Neural cell (in vitro differentiated cells): ENCODE measurements at regions not wholly inside any gene's neighbourhood (a gene's known extent, or its start where the extent isn't known, plus 50 kb on each side); places are given as distances from the start of the nearest gene placed in this dataset.

Source experiments
- CTCF ChIP-seq: fragments of 450-650 bp; IDR thresholded peaks from 2 replicates; pipeline ENCODE4 v1.5.1; 2014; ENCODE audit warnings: antibody characterized with exemption, mild to moderate bottlenecking, moderate library complexity; ENCODE audit not compliant: poor library complexity, severe bottlenecking
- TAF1 ChIP-seq: IDR thresholded peaks from 2 replicates; pipeline ENCODE4 v1.6.1; 2012; ENCODE audit warnings: low read depth

GRCh38 chr13:50730496-50731351 lies 112.8 kb downstream of the DLEU7 start:
- TF ChIP-seq CTCF = no peak
- no peak for TF ChIP-seq TAF1
